ENCODE measurements at regions not wholly inside any gene's neighbourhood (a gene's known extent, or its start where the extent isn't known, plus 50 kb on each side); places are given as distances from the start of the nearest gene placed in this dataset.

DNA sequence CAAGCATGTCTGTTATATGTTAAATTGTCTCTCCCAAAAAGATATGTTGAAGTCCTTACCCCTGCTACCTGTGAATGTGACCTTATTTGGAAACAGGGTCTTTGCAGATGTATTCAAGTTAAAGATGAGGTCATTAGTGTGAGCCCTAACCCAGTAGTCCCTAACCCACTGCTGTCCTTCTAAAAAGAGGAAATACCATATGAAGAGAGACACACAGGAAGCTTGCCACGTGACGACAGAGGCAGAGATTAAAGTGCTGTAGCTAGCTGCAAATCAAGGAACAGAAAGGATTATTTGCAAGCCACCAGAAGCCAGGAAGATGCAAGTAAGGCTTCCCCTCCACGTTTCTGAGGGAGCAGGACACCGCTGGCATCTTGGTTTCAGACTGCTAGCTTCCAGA is 150.1 kb downstream of the HNRNPD start:
- dilution Hi-C loops (cut with MboI; ENCODE audit: extremely low pct_ligation_motif_present, low sequenced_read_pairs), result no loop called here
- FAIRE-seq, result no peak

DNA sequence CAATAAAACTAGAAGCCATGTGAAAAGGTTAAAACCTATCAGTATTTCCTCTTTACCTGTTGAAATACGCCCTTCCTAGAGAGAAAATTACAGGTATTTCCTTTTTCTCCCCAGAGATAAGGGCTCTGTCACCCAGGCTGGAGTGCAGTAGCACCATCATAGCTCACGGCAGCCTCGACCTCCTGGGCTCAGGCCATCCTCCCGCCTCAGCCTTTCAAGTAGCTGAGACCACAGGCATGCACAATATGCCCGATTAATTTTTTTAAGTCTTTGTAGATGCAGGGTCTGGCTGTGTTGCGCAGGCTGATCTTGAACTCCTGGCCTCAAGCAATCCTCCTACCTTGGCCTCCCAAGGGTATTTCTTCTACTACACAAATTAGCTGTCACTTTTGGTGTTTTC is 154.4 kb downstream of the HNRNPD start:
- DNase-seq (ENCODE audit: low read depth, low spot score), result no peak
- Histone ChIP-seq H3K9ac (ENCODE audit: control insufficient read depth, extremely low read depth, insufficient read depth, low read length) (no peak overlapping the region), H3K9me3 (ENCODE audit: control insufficient read depth, low read depth, low read length) (no peaks in the 10 kb centered on the region), H3K27me3 (ENCODE audit: control insufficient read depth, extremely low read depth, insufficient read depth, low read length) (no peaks in the 10 kb centered on the region), H3K36me3 (ENCODE audit: control insufficient read depth in 2 of 2, extremely low read depth in 1 of 2, insufficient read depth in 2 of 2, low read length in 2 of 2) (no peaks in the 10 kb centered on the region), H3K4me3 (ENCODE audit: control insufficient read depth in 2 of 3, extremely low read depth in 1 of 3, insufficient read depth in 2 of 3, low read depth in 1 of 3, low read length in 3 of 3) (no peak overlapping the region), H4K20me1 (ENCODE audit: control insufficient read depth, extremely low read depth, insufficient read depth, low read length) (no peaks in the 10 kb centered on the region), H3K4me1 (ENCODE audit: control insufficient read depth, extremely low read depth, insufficient read depth, low read length) (no peaks in the 10 kb centered on the region), H3K79me2 (ENCODE audit: control insufficient read depth, insufficient read depth, low read length) (no peaks in the 10 kb centered on the region), H3K9me1 (ENCODE audit: control insufficient read depth, extremely low read depth, insufficient read depth, low read length) (no peaks in the 10 kb centered on the region), H2AFZ (ENCODE audit: control insufficient read depth, low read length) (no peak overlapping the region), H3K4me2 (ENCODE audit: control insufficient read depth, extremely low read depth, insufficient read depth, low read depth, low read length) (no peak overlapping the region), H3K27ac (ENCODE audit: control insufficient read depth, insufficient read depth, low read length) (no peak overlapping the region)
- dilution Hi-C loops (cut with MboI; ENCODE audit: extremely low pct_ligation_motif_present, low sequenced_read_pairs), result no loop called here
- no peak for TF ChIP-seq EZH2 (IDR thresholded peaks at IDR 0.05; ENCODE audit: low read length)
- TF ChIP-seq, protein P1, sequence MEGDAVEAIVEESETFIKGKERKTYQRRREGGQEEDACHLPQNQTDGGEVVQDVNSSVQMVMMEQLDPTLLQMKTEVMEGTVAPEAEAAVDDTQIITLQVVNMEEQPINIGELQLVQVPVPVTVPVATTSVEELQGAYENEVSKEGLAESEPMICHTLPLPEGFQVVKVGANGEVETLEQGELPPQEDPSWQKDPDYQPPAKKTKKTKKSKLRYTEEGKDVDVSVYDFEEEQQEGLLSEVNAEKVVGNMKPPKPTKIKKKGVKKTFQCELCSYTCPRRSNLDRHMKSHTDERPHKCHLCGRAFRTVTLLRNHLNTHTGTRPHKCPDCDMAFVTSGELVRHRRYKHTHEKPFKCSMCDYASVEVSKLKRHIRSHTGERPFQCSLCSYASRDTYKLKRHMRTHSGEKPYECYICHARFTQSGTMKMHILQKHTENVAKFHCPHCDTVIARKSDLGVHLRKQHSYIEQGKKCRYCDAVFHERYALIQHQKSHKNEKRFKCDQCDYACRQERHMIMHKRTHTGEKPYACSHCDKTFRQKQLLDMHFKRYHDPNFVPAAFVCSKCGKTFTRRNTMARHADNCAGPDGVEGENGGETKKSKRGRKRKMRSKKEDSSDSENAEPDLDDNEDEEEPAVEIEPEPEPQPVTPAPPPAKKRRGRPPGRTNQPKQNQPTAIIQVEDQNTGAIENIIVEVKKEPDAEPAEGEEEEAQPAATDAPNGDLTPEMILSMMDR (optimal IDR thresholded peaks at IDR 0.05 in 1 of 3, IDR thresholded peaks at IDR 0.05 in 1 of 3, conservative IDR thresholded peaks at IDR 0.05 in 1 of 3; ENCODE audit: extremely low read depth in 1 of 3, insufficient read depth in 2 of 3, low read length in 3 of 3), result no peak
- no peak for FAIRE-seq

More for the DNA sequence above, 150.1 kb downstream of the HNRNPD start:
- no peaks in the 10 kb centered on the region for H4K20me1 ChIP-seq (ENCODE audit: control insufficient read depth, extremely low read depth, insufficient read depth, low read length)
- no peak overlapping the region for H2AFZ ChIP-seq (ENCODE audit: control insufficient read depth, low read length)
- TF ChIP-seq EZH2 (IDR thresholded peaks at IDR 0.05; ENCODE audit: low read length), result no peak
- TF ChIP-seq, protein P1 (optimal IDR thresholded peaks at IDR 0.05 in 1 of 3, IDR thresholded peaks at IDR 0.05 in 1 of 3, conservative IDR thresholded peaks at IDR 0.05 in 1 of 3; ENCODE audit: extremely low read depth in 1 of 3, insufficient read depth in 2 of 3, low read length in 3 of 3), result no peak
- H3K9me1 ChIP-seq (ENCODE audit: control insufficient read depth, extremely low read depth, insufficient read depth, low read length), result no peaks in the 10 kb centered on the region
- no peak overlapping the region for H3K9ac ChIP-seq (ENCODE audit: control insufficient read depth, extremely low read depth, insufficient read depth, low read length)
- H3K4me1 ChIP-seq (ENCODE audit: control insufficient read depth, extremely low read depth, insufficient read depth, low read length), result no peaks in the 10 kb centered on the region
- H3K9me3 ChIP-seq (ENCODE audit: control insufficient read depth, low read depth, low read length), result no peaks in the 10 kb centered on the region
- H3K4me3 ChIP-seq (ENCODE audit: control insufficient read depth in 2 of 3, extremely low read depth in 1 of 3, insufficient read depth in 2 of 3, low read depth in 1 of 3, low read length in 3 of 3), result no peak overlapping the region
- no peak overlapping the region for H3K4me2 ChIP-seq (ENCODE audit: control insufficient read depth, extremely low read depth, insufficient read depth, low read depth, low read length)
- no peaks in the 10 kb centered on the region for H3K79me2 ChIP-seq (ENCODE audit: control insufficient read depth, insufficient read depth, low read length)
- no peaks in the 10 kb centered on the region for H3K27me3 ChIP-seq (ENCODE audit: control insufficient read depth, extremely low read depth, insufficient read depth, low read length)
- H3K36me3 ChIP-seq (ENCODE audit: control insufficient read depth in 2 of 2, extremely low read depth in 1 of 2, insufficient read depth in 2 of 2, low read length in 2 of 2), result no peaks in the 10 kb centered on the region
- DNase-seq (ENCODE audit: low read depth, low spot score), result no peak
- no peak overlapping the region for H3K27ac ChIP-seq (ENCODE audit: control insufficient read depth, insufficient read depth, low read length)

All from keratinocyte (primary cell).